ENCODE measurements at regions not wholly inside any gene's neighbourhood (a gene's known extent, or its start where the extent isn't known, plus 50 kb on each side); places are given as distances from the start of the nearest gene placed in this dataset.

GRCh38 chr4:151618858-151619257 is 141.9 kb downstream of the GATB start:
- H3K9me3 ChIP-seq (ENCODE audit: control insufficient read depth in 2 of 2, low read length in 2 of 2) = no peaks in the 10 kb centered on the region
- H3K9ac ChIP-seq (ENCODE audit: low read depth in 1 of 2, low read length in 2 of 2) = no peak overlapping the region
- H3K4me1 ChIP-seq (ENCODE audit: control insufficient read depth in 2 of 2, insufficient read depth in 2 of 2, low read length in 2 of 2) = no peaks in the 10 kb centered on the region
- no peak overlapping the region for H3K4me3 ChIP-seq (ENCODE audit: low read length in 2 of 2)
- H3K27me3 ChIP-seq (ENCODE audit: control insufficient read depth in 2 of 2, insufficient read depth in 2 of 2, low read length in 2 of 2) = peaks cover 0 to 2% of the 10 kb centered on the region in 2 donors
- no peak overlapping the region for H3K27ac ChIP-seq (ENCODE audit: low read depth in 2 of 2, low read length in 2 of 2)
- peaks cover 0 to 2% of the 10 kb centered on the region in 2 donors for H3K36me3 ChIP-seq (ENCODE audit: control insufficient read depth in 2 of 2, insufficient read depth in 2 of 2, low read length in 2 of 2)

- Histone ChIP-seq H3K4me1 (ENCODE audit: control insufficient read depth in 2 of 2, insufficient read depth in 2 of 2, low read length in 2 of 2) (no peaks in the 10 kb centered on the region), H3K9me3 (ENCODE audit: control insufficient read depth in 2 of 2, low read length in 2 of 2) (no peaks in the 10 kb centered on the region), H3K27ac (ENCODE audit: low read depth in 2 of 2, low read length in 2 of 2) (no peak overlapping the region)
Measured at GRCh38 chr4:151620066-151620465, 140.7 kb downstream of the GATB start.

More at GRCh38 chr4:151620066-151620465, 140.7 kb downstream of the GATB start:
- Histone ChIP-seq H3K9ac (ENCODE audit: low read depth in 1 of 2, low read length in 2 of 2) (no peak overlapping the region), H3K27me3 (ENCODE audit: control insufficient read depth in 2 of 2, insufficient read depth in 2 of 2, low read length in 2 of 2) (peaks cover 0 to 2% of the 10 kb centered on the region in 2 donors), H3K36me3 (ENCODE audit: control insufficient read depth in 2 of 2, insufficient read depth in 2 of 2, low read length in 2 of 2) (peaks cover 0 to 2% of the 10 kb centered on the region in 2 donors), H3K4me3 (ENCODE audit: low read length in 2 of 2) (no peak overlapping the region)
